ENCODE measurements at regions not wholly inside any gene's neighbourhood (a gene's known extent, or its start where the extent isn't known, plus 50 kb on each side); places are given as distances from the start of the nearest gene placed in this dataset.

- TF ChIP-seq CTCF (IDR thresholded peaks at IDR 0.05; ENCODE audit: insufficient read depth, low read depth, low read length, missing control alignments) = no peak
- H3K4me3 ChIP-seq (ENCODE audit: low read depth, low read length) = no peak overlapping the region
- no peak for DNase-seq (ENCODE audit: low read depth)
Observed at GRCh38 chr5:174281089-174281760, 235.7 kb downstream of the NSG2 start.

GRCh38 chr5:174281855-174282254, 236.3 kb downstream of the NSG2 start:
- no peak for TF ChIP-seq CTCF (IDR thresholded peaks at IDR 0.05; ENCODE audit: insufficient read depth, low read depth, low read length, missing control alignments)
- peak; percentile 27 for DNase-seq (ENCODE audit: low read depth)
- H3K4me3 ChIP-seq (ENCODE audit: low read depth, low read length) = no peak overlapping the region

GRCh38 chr5:174282391-174282790, 236.9 kb downstream of the NSG2 start:
- no peak for DNase-seq (ENCODE audit: low read depth)
- no peak overlapping the region for H3K4me3 ChIP-seq (ENCODE audit: low read depth, low read length)
- TF ChIP-seq CTCF (IDR thresholded peaks at IDR 0.05; ENCODE audit: insufficient read depth, low read depth, low read length, missing control alignments) = no peak

GRCh38 chr5:174283211-174284005, 237.9 kb downstream of the NSG2 start:
- no peak for TF ChIP-seq CTCF (IDR thresholded peaks at IDR 0.05; ENCODE audit: insufficient read depth, low read depth, low read length, missing control alignments)
- H3K4me3 ChIP-seq (ENCODE audit: low read depth, low read length) = no peak overlapping the region
- DNase-seq (ENCODE audit: low read depth) = no peak

GRCh38 chr5:174284873-174285272, 239.4 kb downstream of the NSG2 start:
- no peak for TF ChIP-seq CTCF (IDR thresholded peaks at IDR 0.05; ENCODE audit: insufficient read depth, low read depth, low read length, missing control alignments)
- H3K4me3 ChIP-seq (ENCODE audit: low read depth, low read length) = no peak overlapping the region

GRCh38 chr5:174287761-174288160, 242.3 kb downstream of the NSG2 start:
- no peak for DNase-seq (ENCODE audit: low read depth)
- no peak overlapping the region for H3K4me3 ChIP-seq (ENCODE audit: low read depth, low read length)
- TF ChIP-seq CTCF (IDR thresholded peaks at IDR 0.05; ENCODE audit: insufficient read depth, low read depth, low read length, missing control alignments) = no peak

More at GRCh38 chr5:174284873-174285272, 239.4 kb downstream of the NSG2 start:
- DNase-seq (ENCODE audit: low read depth) = peak; percentile 69
